ENCODE measurements at regions not wholly inside any gene's neighbourhood (a gene's known extent, or its start where the extent isn't known, plus 50 kb on each side); places are given as distances from the start of the nearest gene placed in this dataset.
"Not testable (repeated sequence)": the region's sequence is repeated elsewhere in the genome, so short reads cannot be mapped to it uniquely, and the experiment has no call there.

- H3K27me3 Mint-ChIP-seq (ENCODE audit: insufficient read depth) = no peaks in the 10 kb centered on the region
- H3K4me1 Mint-ChIP-seq (ENCODE audit: low read depth) = no peaks in the 10 kb centered on the region
- DNase-seq (ENCODE audit: low spot score) = no peak
- H3K9me3 Mint-ChIP-seq = peaks cover 4% of the 10 kb centered on the region
- intact Hi-C loops (cut with micrococcal nuclease) = no loop called here
- no peaks in the 10 kb centered on the region for H3K36me3 Mint-ChIP-seq (ENCODE audit: low read depth)
- no peak overlapping the region for H3K4me3 Mint-ChIP-seq
- no peak overlapping the region for H3K27ac Mint-ChIP-seq
Measured at GRCh38 chr5:42109006-42109572, 184.0 kb downstream of the FBXO4 start.

DNA sequence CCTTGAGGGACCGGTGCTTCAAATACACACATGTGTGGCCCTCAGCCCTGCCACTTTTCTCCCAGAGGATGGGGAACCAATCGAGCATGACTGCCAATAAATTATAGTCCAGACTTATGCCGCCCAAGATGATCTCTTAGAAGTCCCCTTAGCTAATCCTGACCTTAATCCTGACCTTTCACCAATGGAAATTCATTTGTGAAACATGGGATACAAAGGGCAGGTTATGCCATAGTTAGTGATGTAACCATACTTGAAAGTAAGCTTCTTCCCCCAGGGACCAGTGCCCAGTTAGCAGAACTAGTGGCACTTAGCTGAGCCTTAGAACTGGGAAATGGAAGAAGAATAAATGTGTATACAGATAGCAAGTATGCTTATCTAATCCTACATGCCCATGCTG, 190.6 kb downstream of the FBXO4 start:
- H3K36me3 Mint-ChIP-seq (ENCODE audit: low read depth); H3K27me3 Mint-ChIP-seq (ENCODE audit: insufficient read depth); H3K27ac Mint-ChIP-seq; intact Hi-C loops (cut with micrococcal nuclease); H3K4me1 Mint-ChIP-seq (ENCODE audit: low read depth); DNase-seq (ENCODE audit: low spot score); H3K4me3 Mint-ChIP-seq; H3K9me3 Mint-ChIP-seq: not testable (repeated sequence)

DNA sequence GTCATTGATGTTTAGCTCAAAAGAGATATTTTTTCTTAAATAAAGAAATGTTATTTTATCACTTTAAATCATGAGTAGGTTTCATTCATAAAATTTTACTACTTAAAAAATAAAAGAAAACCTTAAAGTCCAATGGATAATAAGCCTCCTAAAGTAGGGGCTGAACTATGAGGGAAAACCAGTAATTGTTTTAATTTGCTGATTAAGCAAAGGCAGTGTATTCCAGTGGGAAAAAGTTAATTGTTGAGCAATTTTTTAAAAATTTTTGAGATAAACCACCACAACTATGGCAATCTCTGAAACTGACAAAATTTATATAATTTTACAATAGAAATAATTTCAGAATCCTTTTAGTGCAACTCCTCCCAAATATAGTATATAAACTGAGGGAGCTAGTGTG, 195.0 kb downstream of the FBXO4 start:
- DNase-seq (ENCODE audit: low spot score) = no peak
- H3K9me3 Mint-ChIP-seq = peaks cover 6% of the 10 kb centered on the region
- no peaks in the 10 kb centered on the region for H3K4me1 Mint-ChIP-seq (ENCODE audit: low read depth)
- H3K27ac Mint-ChIP-seq = no peak overlapping the region
- H3K4me3 Mint-ChIP-seq = no peak overlapping the region
- intact Hi-C loops (cut with micrococcal nuclease) = no loop called here
- no peaks in the 10 kb centered on the region for H3K27me3 Mint-ChIP-seq (ENCODE audit: insufficient read depth)
- no peaks in the 10 kb centered on the region for H3K36me3 Mint-ChIP-seq (ENCODE audit: low read depth)

DNA sequence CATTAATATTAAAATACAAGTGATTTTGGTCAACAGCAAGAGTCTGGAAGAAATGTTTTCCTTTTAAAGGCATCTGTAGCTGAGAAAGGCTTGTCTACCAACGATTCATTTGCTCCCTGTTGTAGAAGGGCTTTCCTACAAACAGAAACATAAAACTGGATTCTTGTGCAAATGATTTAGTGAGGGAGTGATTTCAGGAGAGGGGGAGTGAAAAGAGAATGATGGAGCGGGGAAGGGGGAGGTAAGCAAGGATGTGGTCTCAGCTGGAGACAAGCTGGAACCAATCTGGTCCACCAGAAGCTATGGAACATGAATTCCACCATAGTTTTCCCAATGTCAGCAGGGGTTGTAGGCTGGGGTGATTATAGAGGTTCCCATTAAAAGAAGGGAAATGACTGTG, 196.3 kb downstream of the FBXO4 start:
- no peaks in the 10 kb centered on the region for H3K9me3 Mint-ChIP-seq
- H3K36me3 Mint-ChIP-seq (ENCODE audit: low read depth) = no peaks in the 10 kb centered on the region
- H3K4me3 Mint-ChIP-seq = no peak overlapping the region
- H3K27ac Mint-ChIP-seq = no peak overlapping the region
- H3K4me1 Mint-ChIP-seq (ENCODE audit: low read depth) = no peaks in the 10 kb centered on the region
- no peak for DNase-seq (ENCODE audit: low spot score)
- no peaks in the 10 kb centered on the region for H3K27me3 Mint-ChIP-seq (ENCODE audit: insufficient read depth)
- intact Hi-C loops (cut with micrococcal nuclease) = no loop called here

DNA sequence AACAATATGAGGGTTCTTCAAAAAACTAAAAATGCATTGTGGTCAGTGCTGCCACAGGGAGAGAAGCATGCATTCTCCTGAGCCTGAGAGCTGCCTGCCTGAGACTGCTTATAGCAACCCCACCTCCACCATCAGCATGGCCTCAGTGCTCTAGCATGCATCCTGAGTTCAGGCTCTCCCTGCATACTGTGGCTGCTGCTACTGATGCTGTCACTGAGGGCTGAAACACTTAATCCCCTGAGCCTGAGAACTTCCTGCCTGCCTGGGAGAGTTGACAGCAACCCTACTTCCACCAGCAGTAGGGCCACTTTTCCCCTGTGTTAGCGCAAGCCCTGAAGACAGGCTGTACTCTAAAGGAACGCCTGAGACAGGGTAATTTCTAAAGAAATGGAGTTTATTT, 206.0 kb downstream of the FBXO4 start:
- intact Hi-C loops (cut with micrococcal nuclease) = no loop called here
- DNase-seq (ENCODE audit: low spot score) = no peak
- H3K36me3 Mint-ChIP-seq (ENCODE audit: low read depth) = no peaks in the 10 kb centered on the region
- H3K4me3 Mint-ChIP-seq = no peak overlapping the region
- H3K27ac Mint-ChIP-seq = no peak overlapping the region
- H3K27me3 Mint-ChIP-seq (ENCODE audit: insufficient read depth) = no peaks in the 10 kb centered on the region
- H3K9me3 Mint-ChIP-seq = no peaks in the 10 kb centered on the region
- no peaks in the 10 kb centered on the region for H3K4me1 Mint-ChIP-seq (ENCODE audit: low read depth)

DNA sequence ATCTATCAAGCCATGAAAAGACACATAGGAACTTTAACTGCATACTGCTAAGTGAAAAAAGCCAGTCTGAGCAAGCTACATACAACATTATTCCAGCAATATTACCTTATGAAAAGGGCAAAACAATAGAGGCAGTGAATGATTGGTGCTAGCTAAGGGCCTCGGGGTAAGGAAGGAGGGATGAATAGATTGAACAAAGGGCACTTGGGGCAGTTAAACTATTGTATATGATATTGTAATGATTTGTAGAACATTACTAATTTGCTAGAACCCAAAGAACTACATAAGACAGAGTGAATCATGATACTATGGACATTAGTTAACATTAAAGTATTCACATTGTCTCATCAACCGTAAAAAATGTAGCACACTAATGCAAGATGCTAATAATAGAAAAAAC, 218.3 kb downstream of the FBXO4 start:
- H3K27me3 Mint-ChIP-seq (ENCODE audit: insufficient read depth) = no peaks in the 10 kb centered on the region
- DNase-seq (ENCODE audit: low spot score) = no peak
- peaks cover 11% of the 10 kb centered on the region for H3K9me3 Mint-ChIP-seq
- no peaks in the 10 kb centered on the region for H3K4me1 Mint-ChIP-seq (ENCODE audit: low read depth)
- H3K4me3 Mint-ChIP-seq = no peak overlapping the region
- H3K27ac Mint-ChIP-seq = no peak overlapping the region
- intact Hi-C loops (cut with micrococcal nuclease) = no loop called here
- no peaks in the 10 kb centered on the region for H3K36me3 Mint-ChIP-seq (ENCODE audit: low read depth)

- peaks cover 30% of the 10 kb centered on the region for H3K9me3 Mint-ChIP-seq
- no peaks in the 10 kb centered on the region for H3K36me3 Mint-ChIP-seq (ENCODE audit: low read depth)
- H3K4me1 Mint-ChIP-seq (ENCODE audit: low read depth) = no peaks in the 10 kb centered on the region
- H3K4me3 Mint-ChIP-seq = no peak overlapping the region
- no peak overlapping the region for H3K27ac Mint-ChIP-seq
- intact Hi-C loops (cut with micrococcal nuclease) = no loop called here
- DNase-seq (ENCODE audit: low spot score) = no peak
- no peaks in the 10 kb centered on the region for H3K27me3 Mint-ChIP-seq (ENCODE audit: insufficient read depth)
Measured at GRCh38 chr5:42148813-42149212, 223.7 kb downstream of the FBXO4 start.

DNA sequence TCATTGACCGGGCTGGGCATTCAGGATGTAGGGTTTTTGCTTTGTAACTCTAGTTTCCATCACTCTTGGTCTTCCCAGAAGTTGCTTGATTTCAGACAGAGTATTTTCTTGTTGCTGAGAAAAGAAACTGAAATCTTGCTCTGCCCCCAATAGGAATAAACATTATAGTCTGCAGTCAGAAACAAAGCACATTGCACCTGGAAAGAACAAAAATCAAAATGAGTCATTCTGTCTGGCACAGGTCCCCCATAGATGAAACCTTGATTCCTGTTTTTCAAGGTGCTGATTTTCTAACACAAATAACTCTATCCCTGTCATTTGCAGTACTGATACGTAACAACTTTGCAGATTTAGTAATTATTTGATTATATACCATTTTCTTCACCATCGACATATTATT, 232.1 kb downstream of the FBXO4 start:
- H3K4me3 Mint-ChIP-seq = no peak overlapping the region
- intact Hi-C loops (cut with micrococcal nuclease) = no loop called here
- H3K9me3 Mint-ChIP-seq = no peaks in the 10 kb centered on the region
- H3K36me3 Mint-ChIP-seq (ENCODE audit: low read depth) = no peaks in the 10 kb centered on the region
- H3K27ac Mint-ChIP-seq = no peak overlapping the region
- no peaks in the 10 kb centered on the region for H3K4me1 Mint-ChIP-seq (ENCODE audit: low read depth)
- no peaks in the 10 kb centered on the region for H3K27me3 Mint-ChIP-seq (ENCODE audit: insufficient read depth)
- no peak for DNase-seq (ENCODE audit: low spot score)

- intact Hi-C loops (cut with micrococcal nuclease) = no loop called here
- Mint-ChIP-seq H3K27ac (no peak overlapping the region), H3K27me3 (ENCODE audit: insufficient read depth) (no peaks in the 10 kb centered on the region), H3K4me3 (no peak overlapping the region), H3K4me1 (ENCODE audit: low read depth) (no peaks in the 10 kb centered on the region), H3K36me3 (ENCODE audit: low read depth) (no peaks in the 10 kb centered on the region), H3K9me3 (no peaks in the 10 kb centered on the region)
- DNase-seq (ENCODE audit: low spot score) = no peak
Measured at GRCh38 chr5:42163083-42163482, 238.0 kb downstream of the FBXO4 start.

GRCh38 chr5:42168091-42168670, 243.1 kb downstream of the FBXO4 start:
- H3K27me3 Mint-ChIP-seq (ENCODE audit: insufficient read depth) = no peaks in the 10 kb centered on the region
- no peaks in the 10 kb centered on the region for H3K9me3 Mint-ChIP-seq
- H3K4me3 Mint-ChIP-seq = no peak overlapping the region

GRCh38 chr5:42176118-42176517, 247.1 kb upstream of the GHR start:
- H3K9me3 Mint-ChIP-seq; H3K27me3 Mint-ChIP-seq (ENCODE audit: insufficient read depth); H3K27ac Mint-ChIP-seq; intact Hi-C loops (cut with micrococcal nuclease); H3K36me3 Mint-ChIP-seq (ENCODE audit: low read depth); H3K4me1 Mint-ChIP-seq (ENCODE audit: low read depth); H3K4me3 Mint-ChIP-seq; DNase-seq (ENCODE audit: low spot score): not testable (repeated sequence)

More at GRCh38 chr5:42168091-42168670, 243.1 kb downstream of the FBXO4 start:
- H3K36me3 Mint-ChIP-seq (ENCODE audit: low read depth) = no peaks in the 10 kb centered on the region
- H3K4me1 Mint-ChIP-seq (ENCODE audit: low read depth) = no peaks in the 10 kb centered on the region
- intact Hi-C loops (cut with micrococcal nuclease) = no loop called here
- no peak overlapping the region for H3K27ac Mint-ChIP-seq
- DNase-seq (ENCODE audit: low spot score) = no peak

DNA sequence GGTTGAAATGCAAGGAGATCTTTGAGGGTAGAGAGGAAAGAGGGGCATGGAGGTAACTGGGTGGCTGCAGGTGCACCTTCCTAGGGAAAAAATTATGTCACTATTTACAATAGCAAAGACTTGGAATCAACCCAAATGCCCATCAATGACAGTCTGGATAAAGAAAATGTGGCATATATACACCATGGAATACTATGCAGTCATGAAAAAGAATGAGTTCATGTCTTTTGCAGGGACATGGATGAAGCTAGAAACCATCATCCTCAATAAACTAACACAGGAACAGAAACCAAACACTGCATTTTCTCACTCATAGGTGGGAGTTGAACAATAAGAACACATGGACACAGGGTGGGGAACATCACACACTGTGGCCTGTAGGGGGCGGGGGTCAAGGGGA, 243.4 kb upstream of the GHR start:
- H3K36me3 Mint-ChIP-seq (ENCODE audit: low read depth); H3K27me3 Mint-ChIP-seq (ENCODE audit: insufficient read depth); H3K4me3 Mint-ChIP-seq; H3K27ac Mint-ChIP-seq; H3K9me3 Mint-ChIP-seq; intact Hi-C loops (cut with micrococcal nuclease); H3K4me1 Mint-ChIP-seq (ENCODE audit: low read depth); DNase-seq (ENCODE audit: low spot score): not testable (repeated sequence)

DNA sequence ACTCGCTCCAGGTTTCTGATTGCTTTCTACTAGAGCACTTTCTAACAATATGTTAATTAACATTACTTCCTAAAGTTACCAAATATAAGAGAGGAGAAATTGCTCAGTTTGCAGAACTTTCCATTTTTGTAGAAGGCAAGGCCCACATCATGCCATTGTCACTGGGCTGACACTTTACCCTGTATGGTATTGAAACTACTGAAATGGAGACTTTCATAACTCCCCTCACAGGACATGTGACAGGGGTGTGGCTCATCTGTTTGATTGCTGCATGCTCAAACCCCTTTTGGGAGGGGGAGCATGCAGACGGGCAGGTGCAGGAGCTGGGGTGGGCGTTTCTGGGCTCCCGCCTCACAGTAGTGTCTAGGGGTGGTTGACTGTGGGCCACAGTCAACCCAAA, 206.3 kb upstream of the GHR start:
- no peak for DNase-seq (ENCODE audit: low spot score)
- intact Hi-C loops (cut with micrococcal nuclease) = no loop called here
- Mint-ChIP-seq H3K27ac (no peak overlapping the region), H3K36me3 (ENCODE audit: low read depth) (no peaks in the 10 kb centered on the region), H3K27me3 (ENCODE audit: insufficient read depth) (no peaks in the 10 kb centered on the region), H3K4me3 (no peak overlapping the region), H3K4me1 (ENCODE audit: low read depth) (no peaks in the 10 kb centered on the region), H3K9me3 (no peaks in the 10 kb centered on the region)

GRCh38 chr5:42217791-42218190, 205.4 kb upstream of the GHR start:
- Mint-ChIP-seq H3K4me1 (ENCODE audit: low read depth) (no peaks in the 10 kb centered on the region), H3K36me3 (ENCODE audit: low read depth) (no peaks in the 10 kb centered on the region)

More at GRCh38 chr5:42217791-42218190, 205.4 kb upstream of the GHR start:
- H3K27me3 Mint-ChIP-seq (ENCODE audit: insufficient read depth) = no peaks in the 10 kb centered on the region
- no peak for DNase-seq (ENCODE audit: low spot score)
- H3K4me3 Mint-ChIP-seq = no peak overlapping the region
- H3K27ac Mint-ChIP-seq = no peak overlapping the region
- intact Hi-C loops (cut with micrococcal nuclease) = no loop called here
- no peaks in the 10 kb centered on the region for H3K9me3 Mint-ChIP-seq
